GM23338 (cell line): ENCODE measurements at regions not wholly inside any gene's neighbourhood (a gene's known extent, or its start where the extent isn't known, plus 50 kb on each side); places are given as distances from the start of the nearest gene placed in this dataset.

Experiments
- ATAC-seq: fragments of 200-7000 bp; cut with Tn5 transposase; 3 replicates; pipeline ENCODE4 v1.9.1; 2020
- DNase-seq: peaks from one replicate; pipeline ENCODE4 v3.0.0-alpha.2; 2015; ENCODE audit warnings: low spot score
- H2AFZ ChIP-seq: fragments of 200-600 bp; sonication (generic); 2 replicates; pipeline ENCODE4 v1.8.0; 2016; ENCODE audit warnings: antibody characterized with exemption, mild to moderate bottlenecking, moderate library complexity
- H3F3A ChIP-seq: fragments of 200-600 bp; sonication (generic); replicated peaks from 2 replicates; pipeline ENCODE4 v1.8.0; 2017; ENCODE audit warnings: antibody characterized with exemption, mixed run types, low read depth
- H3K27ac ChIP-seq: fragments of 200-600 bp; sonication (generic); 2 replicates; pipeline ENCODE4 v1.6.1; 2016; ENCODE audit warnings: low read depth
- H3K27me3 ChIP-seq: fragments of 200-600 bp; sonication (generic); 2 replicates; pipeline ENCODE4 v1.8.0; 2016; ENCODE audit warnings: mild to moderate bottlenecking, mixed run types, moderate library complexity; ENCODE audit not compliant: insufficient read depth
- H3K36me3 ChIP-seq: fragments of 200-600 bp; sonication (generic); 2 replicates; pipeline ENCODE4 v1.8.0; 2016; ENCODE audit warnings: mild to moderate bottlenecking; ENCODE audit not compliant: insufficient read depth
- H3K4me1 ChIP-seq: fragments of 200-600 bp; sonication (generic); 2 replicates; pipeline ENCODE4 v1.8.0; 2016; ENCODE audit warnings: mild to moderate bottlenecking, moderate library complexity; ENCODE audit not compliant: insufficient read depth
- H3K4me2 ChIP-seq: fragments of 200-600 bp; sonication (generic); 2 replicates; pipeline ENCODE4 v1.7.1; 2017; ENCODE audit warnings: mixed run types
- H3K4me3 ChIP-seq: fragments of 200-600 bp; sonication (generic); 2 replicates; pipeline ENCODE4 v1.6.1; 2016; ENCODE audit warnings: mixed run types
- H3K79me2 ChIP-seq: fragments of 200-600 bp; sonication (generic); replicated peaks from 2 replicates; pipeline ENCODE4 v1.8.0; 2017; ENCODE audit warnings: mild to moderate bottlenecking; ENCODE audit not compliant: insufficient read depth
- H3K9me2 ChIP-seq: fragments of 200-600 bp; sonication (generic); 2 replicates; pipeline ENCODE4 v1.8.0; 2017; ENCODE audit not compliant: insufficient read depth
- H4K20me1 ChIP-seq: fragments of 200-600 bp; sonication (generic); replicated peaks from 2 replicates; pipeline ENCODE4 v1.8.0; 2017; ENCODE audit warnings: mild to moderate bottlenecking; ENCODE audit not compliant: insufficient read depth
- H3K27ac Mint-ChIP-seq: 2 replicates; pipeline ENCODE4 v1.8.0; 2020; ENCODE audit warnings: inconsistent platforms, mild to moderate bottlenecking, moderate library complexity, mixed read lengths
- H3K27me3 Mint-ChIP-seq: 3 replicates; pipeline ENCODE4 v1.8.0; 2022; ENCODE audit warnings: low read depth, mild to moderate bottlenecking, moderate library complexity, mixed read lengths, inconsistent platforms; ENCODE audit not compliant: insufficient read depth, poor library complexity
- H3K36me3 Mint-ChIP-seq: 3 replicates; pipeline ENCODE4 v1.8.0; 2021; ENCODE audit warnings: low read depth, mild to moderate bottlenecking, inconsistent platforms, moderate library complexity, mixed read lengths
- H3K4me1 Mint-ChIP-seq: 3 replicates; pipeline ENCODE4 v1.8.0; 2020; ENCODE audit warnings: mild to moderate bottlenecking, inconsistent platforms, mixed read lengths
- H3K4me3 Mint-ChIP-seq: 3 replicates; pipeline ENCODE4 v1.8.0; 2021; ENCODE audit warnings: moderate library complexity, mild to moderate bottlenecking, inconsistent platforms, mixed read lengths
- H3K9me3 Mint-ChIP-seq: 3 replicates; pipeline ENCODE4 v1.8.0; 2020; ENCODE audit warnings: moderate library complexity, mild to moderate bottlenecking, inconsistent platforms, mixed read lengths
- CREB1 ChIP-seq: fragments of 250-450 bp; sonication (Bioruptor Pico); IDR thresholded peaks from 2 replicates; pipeline ENCODE4 v1.5.0; 2020; ENCODE audit warnings: low read depth, mild to moderate bottlenecking, moderate library complexity
- ETS1 ChIP-seq: IDR thresholded peaks from 2 replicates; pipeline ENCODE4 v1.6.1; 2016; ENCODE audit warnings: antibody characterized with exemption
- EZH2 ChIP-seq: fragments of 200-600 bp; sonication (generic); IDR thresholded peaks from one replicate; pipeline ENCODE4 v1.8.0; 2017; ENCODE audit warnings: antibody characterized with exemption, mild to moderate bottlenecking, low read depth; ENCODE audit not compliant: unreplicated experiment
- EZH2phosphoT487 ChIP-seq: fragments of 200-600 bp; sonication (generic); IDR thresholded peaks from one replicate; pipeline ENCODE4 v1.8.1; 2018; ENCODE audit warnings: antibody characterized with exemption; ENCODE audit not compliant: unreplicated experiment
- JUNB ChIP-seq: IDR thresholded peaks from one replicate; pipeline ENCODE4 v1.6.1; 2016; ENCODE audit warnings: antibody characterized with exemption; ENCODE audit not compliant: unreplicated experiment
- NANOG ChIP-seq: IDR thresholded peaks from 2 replicates; pipeline ENCODE4 v1.6.1; 2016; ENCODE audit warnings: antibody characterized with exemption, borderline replicate concordance
- POLR2AphosphoS5 ChIP-seq: IDR thresholded peaks from 2 replicates; pipeline ENCODE4 v1.6.1; 2016; ENCODE audit warnings: antibody characterized with exemption, low read depth
- STAT1 ChIP-seq: IDR thresholded peaks from one replicate; pipeline ENCODE4 v1.6.1; 2016; ENCODE audit warnings: antibody characterized with exemption; ENCODE audit not compliant: unreplicated experiment
- ZNF114 ChIP-seq: fragments of 250-450 bp; sonication (Bioruptor Pico); IDR thresholded peaks from 2 replicates; pipeline ENCODE4 v1.5.0; 2020; ENCODE audit warnings: mild to moderate bottlenecking, moderate library complexity
- ZNF331 ChIP-seq: fragments of 250-450 bp; sonication (Bioruptor Pico); IDR thresholded peaks from 2 replicates; pipeline ENCODE4 v1.5.0; 2020; ENCODE audit warnings: low read depth, mild to moderate bottlenecking, moderate library complexity
- TF ChIP-seq, protein P1 (sequence below): fragments of 250-450 bp; sonication (Bioruptor Pico); IDR thresholded peaks from 2 replicates; pipeline ENCODE4 v1.5.0; 2020; ENCODE audit warnings: mild to moderate bottlenecking, moderate library complexity
- TF ChIP-seq, protein P2 (sequence below): IDR thresholded peaks from one replicate; pipeline ENCODE4 v1.6.1; 2018; ENCODE audit warnings: antibody characterized with exemption; ENCODE audit not compliant: unreplicated experiment

DNA sequence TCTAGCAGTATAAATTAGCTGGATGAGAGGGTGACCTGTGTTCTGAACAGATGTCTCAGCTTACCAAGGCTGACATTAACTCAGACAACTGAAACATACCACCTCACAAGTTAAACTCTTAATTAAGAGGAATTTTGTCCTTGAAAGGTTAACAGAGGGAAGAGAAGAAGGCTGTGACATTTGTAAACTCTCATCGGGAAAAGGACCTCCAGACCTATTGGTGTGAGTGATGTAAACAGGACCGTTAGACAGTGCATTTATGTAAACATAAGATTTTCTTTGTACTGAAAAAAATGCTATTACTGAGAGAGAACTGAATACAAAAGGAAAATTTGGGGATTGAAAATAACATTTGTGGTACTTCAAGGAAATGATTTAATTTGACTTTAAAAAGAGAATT is 308.4 kb upstream of the DIAPH2 start:
- Mint-ChIP-seq H3K36me3 (no peaks in the 10 kb centered on the region), H3K4me1 (peaks cover 3% of the 10 kb centered on the region; the same call in 2 of the 3 replicates), H3K9me3 (no peaks in the 10 kb centered on the region), H3K27me3 (no peaks in the 10 kb centered on the region), H3K4me3 (no peak overlapping the region), H3K27ac (no peak overlapping the region)
- Histone ChIP-seq H3K36me3 (no peaks in the 10 kb centered on the region), H3K4me3 (no peak overlapping the region), H3F3A (no peaks in the 10 kb centered on the region), H4K20me1 (no peaks in the 10 kb centered on the region), H3K27ac (no peak overlapping the region), H3K27me3 (no peaks in the 10 kb centered on the region), H3K79me2 (no peaks in the 10 kb centered on the region), H3K9me2 (no peaks in the 10 kb centered on the region), H3K4me2 (no peak overlapping the region), H2AFZ (no peak overlapping the region), H3K4me1 (no peaks in the 10 kb centered on the region)
- ATAC-seq, result no peak
- no peak for DNase-seq
- TF ChIP-seq STAT1, result no peak
- no peak for TF ChIP-seq CREB1 (CRISPR knock-in tag)
- no peak for TF ChIP-seq POLR2AphosphoS5
- TF ChIP-seq, protein P1, sequence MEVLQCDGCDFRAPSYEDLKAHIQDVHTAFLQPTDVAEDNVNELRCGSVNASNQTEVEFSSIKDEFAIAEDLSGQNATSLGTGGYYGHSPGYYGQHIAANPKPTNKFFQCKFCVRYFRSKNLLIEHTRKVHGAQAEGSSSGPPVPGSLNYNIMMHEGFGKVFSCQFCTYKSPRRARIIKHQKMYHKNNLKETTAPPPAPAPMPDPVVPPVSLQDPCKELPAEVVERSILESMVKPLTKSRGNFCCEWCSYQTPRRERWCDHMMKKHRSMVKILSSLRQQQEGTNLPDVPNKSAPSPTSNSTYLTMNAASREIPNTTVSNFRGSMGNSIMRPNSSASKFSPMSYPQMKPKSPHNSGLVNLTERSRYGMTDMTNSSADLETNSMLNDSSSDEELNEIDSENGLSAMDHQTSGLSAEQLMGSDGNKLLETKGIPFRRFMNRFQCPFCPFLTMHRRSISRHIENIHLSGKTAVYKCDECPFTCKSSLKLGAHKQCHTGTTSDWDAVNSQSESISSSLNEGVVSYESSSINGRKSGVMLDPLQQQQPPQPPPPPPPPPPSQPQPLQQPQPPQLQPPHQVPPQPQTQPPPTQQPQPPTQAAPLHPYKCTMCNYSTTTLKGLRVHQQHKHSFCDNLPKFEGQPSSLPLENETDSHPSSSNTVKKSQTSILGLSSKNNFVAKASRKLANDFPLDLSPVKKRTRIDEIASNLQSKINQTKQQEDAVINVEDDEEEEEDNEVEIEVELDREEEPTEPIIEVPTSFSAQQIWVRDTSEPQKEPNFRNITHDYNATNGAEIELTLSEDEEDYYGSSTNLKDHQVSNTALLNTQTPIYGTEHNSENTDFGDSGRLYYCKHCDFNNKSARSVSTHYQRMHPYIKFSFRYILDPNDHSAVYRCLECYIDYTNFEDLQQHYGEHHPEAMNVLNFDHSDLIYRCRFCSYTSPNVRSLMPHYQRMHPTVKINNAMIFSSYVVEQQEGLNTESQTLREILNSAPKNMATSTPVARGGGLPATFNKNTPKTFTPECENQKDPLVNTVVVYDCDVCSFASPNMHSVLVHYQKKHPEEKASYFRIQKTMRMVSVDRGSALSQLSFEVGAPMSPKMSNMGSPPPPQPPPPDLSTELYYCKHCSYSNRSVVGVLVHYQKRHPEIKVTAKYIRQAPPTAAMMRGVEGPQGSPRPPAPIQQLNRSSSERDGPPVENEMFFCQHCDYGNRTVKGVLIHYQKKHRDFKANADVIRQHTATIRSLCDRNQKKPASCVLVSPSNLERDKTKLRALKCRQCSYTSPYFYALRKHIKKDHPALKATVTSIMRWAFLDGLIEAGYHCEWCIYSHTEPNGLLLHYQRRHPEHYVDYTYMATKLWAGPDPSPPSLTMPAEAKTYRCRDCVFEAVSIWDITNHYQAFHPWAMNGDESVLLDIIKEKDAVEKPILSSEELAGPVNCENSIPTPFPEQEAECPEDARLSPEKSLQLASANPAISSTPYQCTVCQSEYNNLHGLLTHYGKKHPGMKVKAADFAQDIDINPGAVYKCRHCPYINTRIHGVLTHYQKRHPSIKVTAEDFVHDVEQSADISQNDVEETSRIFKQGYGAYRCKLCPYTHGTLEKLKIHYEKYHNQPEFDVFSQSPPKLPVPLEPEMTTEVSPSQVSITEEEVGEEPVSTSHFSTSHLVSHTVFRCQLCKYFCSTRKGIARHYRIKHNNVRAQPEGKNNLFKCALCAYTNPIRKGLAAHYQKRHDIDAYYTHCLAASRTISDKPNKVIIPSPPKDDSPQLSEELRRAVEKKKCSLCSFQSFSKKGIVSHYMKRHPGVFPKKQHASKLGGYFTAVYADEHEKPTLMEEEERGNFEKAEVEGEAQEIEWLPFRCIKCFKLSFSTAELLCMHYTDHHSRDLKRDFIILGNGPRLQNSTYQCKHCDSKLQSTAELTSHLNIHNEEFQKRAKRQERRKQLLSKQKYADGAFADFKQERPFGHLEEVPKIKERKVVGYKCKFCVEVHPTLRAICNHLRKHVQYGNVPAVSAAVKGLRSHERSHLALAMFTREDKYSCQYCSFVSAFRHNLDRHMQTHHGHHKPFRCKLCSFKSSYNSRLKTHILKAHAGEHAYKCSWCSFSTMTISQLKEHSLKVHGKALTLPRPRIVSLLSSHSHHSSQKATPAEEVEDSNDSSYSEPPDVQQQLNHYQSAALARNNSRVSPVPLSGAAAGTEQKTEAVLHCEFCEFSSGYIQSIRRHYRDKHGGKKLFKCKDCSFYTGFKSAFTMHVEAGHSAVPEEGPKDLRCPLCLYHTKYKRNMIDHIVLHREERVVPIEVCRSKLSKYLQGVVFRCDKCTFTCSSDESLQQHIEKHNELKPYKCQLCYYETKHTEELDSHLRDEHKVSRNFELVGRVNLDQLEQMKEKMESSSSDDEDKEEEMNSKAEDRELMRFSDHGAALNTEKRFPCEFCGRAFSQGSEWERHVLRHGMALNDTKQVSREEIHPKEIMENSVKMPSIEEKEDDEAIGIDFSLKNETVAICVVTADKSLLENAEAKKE (CRISPR knock-in tag), result no peak

- no peak for DNase-seq
- H3K36me3 ChIP-seq, result no peaks in the 10 kb centered on the region
- TF ChIP-seq, protein P2, sequence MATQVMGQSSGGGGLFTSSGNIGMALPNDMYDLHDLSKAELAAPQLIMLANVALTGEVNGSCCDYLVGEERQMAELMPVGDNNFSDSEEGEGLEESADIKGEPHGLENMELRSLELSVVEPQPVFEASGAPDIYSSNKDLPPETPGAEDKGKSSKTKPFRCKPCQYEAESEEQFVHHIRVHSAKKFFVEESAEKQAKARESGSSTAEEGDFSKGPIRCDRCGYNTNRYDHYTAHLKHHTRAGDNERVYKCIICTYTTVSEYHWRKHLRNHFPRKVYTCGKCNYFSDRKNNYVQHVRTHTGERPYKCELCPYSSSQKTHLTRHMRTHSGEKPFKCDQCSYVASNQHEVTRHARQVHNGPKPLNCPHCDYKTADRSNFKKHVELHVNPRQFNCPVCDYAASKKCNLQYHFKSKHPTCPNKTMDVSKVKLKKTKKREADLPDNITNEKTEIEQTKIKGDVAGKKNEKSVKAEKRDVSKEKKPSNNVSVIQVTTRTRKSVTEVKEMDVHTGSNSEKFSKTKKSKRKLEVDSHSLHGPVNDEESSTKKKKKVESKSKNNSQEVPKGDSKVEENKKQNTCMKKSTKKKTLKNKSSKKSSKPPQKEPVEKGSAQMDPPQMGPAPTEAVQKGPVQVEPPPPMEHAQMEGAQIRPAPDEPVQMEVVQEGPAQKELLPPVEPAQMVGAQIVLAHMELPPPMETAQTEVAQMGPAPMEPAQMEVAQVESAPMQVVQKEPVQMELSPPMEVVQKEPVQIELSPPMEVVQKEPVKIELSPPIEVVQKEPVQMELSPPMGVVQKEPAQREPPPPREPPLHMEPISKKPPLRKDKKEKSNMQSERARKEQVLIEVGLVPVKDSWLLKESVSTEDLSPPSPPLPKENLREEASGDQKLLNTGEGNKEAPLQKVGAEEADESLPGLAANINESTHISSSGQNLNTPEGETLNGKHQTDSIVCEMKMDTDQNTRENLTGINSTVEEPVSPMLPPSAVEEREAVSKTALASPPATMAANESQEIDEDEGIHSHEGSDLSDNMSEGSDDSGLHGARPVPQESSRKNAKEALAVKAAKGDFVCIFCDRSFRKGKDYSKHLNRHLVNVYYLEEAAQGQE, result no peak
- TF ChIP-seq CREB1 (CRISPR knock-in tag) (no peak), ZNF114 (CRISPR knock-in tag) (no peak), EZH2phosphoT487 (no peak), ETS1 (no peak), JUNB (no peak), NANOG (no peak), STAT1 (no peak), EZH2 (no peak), ZNF331 (CRISPR knock-in tag) (no peak), POLR2AphosphoS5 (no peak)
Observed at GRCh38 chrX:96379951-96380350, 304.7 kb upstream of the DIAPH2 start.

More at GRCh38 chrX:96379951-96380350, 304.7 kb upstream of the DIAPH2 start:
- Mint-ChIP-seq H3K4me3 (no peak overlapping the region), H3K9me3 (no peaks in the 10 kb centered on the region), H3K36me3 (no peaks in the 10 kb centered on the region), H3K27ac (no peak overlapping the region), H3K27me3 (no peaks in the 10 kb centered on the region), H3K4me1 (peaks cover 3% of the 10 kb centered on the region; the same call in 2 of the 3 replicates)
- Histone ChIP-seq H3K9me2 (no peaks in the 10 kb centered on the region), H2AFZ (no peak overlapping the region), H3K4me2 (no peak overlapping the region), H3K27me3 (no peaks in the 10 kb centered on the region), H3K27ac (no peak overlapping the region), H3F3A (no peaks in the 10 kb centered on the region), H3K4me3 (no peak overlapping the region), H3K4me1 (no peaks in the 10 kb centered on the region), H3K79me2 (no peaks in the 10 kb centered on the region), H4K20me1 (no peaks in the 10 kb centered on the region)
- ATAC-seq, result no peak
